ENCODE measurements at regions not wholly inside any gene's neighbourhood (a gene's known extent, or its start where the extent isn't known, plus 50 kb on each side); places are given as distances from the start of the nearest gene placed in this dataset.
"Not testable (repeated sequence)": the region's sequence is repeated elsewhere in the genome, so short reads cannot be mapped to it uniquely, and the experiment has no call there.

GRCh38 chr21:24436236-24436635 is 1171.0 kb downstream of the MRPL39 start:
- DNase-seq, result no peak

- DNase-seq, result no peak
Measured at GRCh38 chr21:24428591-24429199, 1178.6 kb downstream of the MRPL39 start.

GRCh38 chr21:24424776-24425175 is 1182.5 kb downstream of the MRPL39 start:
- DNase-seq, result no peak

- DNase-seq, result no peak
Measured at GRCh38 chr21:24423546-24423945, 1183.7 kb downstream of the MRPL39 start.

GRCh38 chr21:24420689-24421088 is 1186.6 kb downstream of the MRPL39 start:
- DNase-seq, result no peak

- DNase-seq, result not testable (repeated sequence)
Measured at GRCh38 chr21:24419641-24420040, 1187.6 kb downstream of the MRPL39 start.

GRCh38 chr21:24418671-24419070 is 1188.6 kb downstream of the MRPL39 start:
- no peak for DNase-seq

DNA sequence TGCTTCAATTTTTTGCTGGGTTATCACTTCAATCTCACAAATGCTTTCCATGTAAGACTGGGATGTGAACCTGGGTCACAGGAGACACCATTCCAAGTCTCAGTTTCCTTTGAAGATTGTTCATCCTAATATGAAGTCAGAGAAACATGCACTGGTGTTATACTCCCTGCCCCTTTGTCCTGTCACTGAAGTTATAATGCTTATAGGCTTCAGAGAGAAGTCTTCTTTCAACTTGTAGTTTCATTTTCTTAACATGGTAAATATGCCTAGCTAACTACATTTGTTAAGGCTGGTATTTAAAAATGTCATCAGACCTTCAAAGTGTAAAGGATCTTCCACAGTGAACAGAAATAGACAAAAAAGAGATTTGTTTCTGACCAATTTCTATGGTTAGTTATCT is 1195.9 kb downstream of the MRPL39 start:
- no peak for DNase-seq

DNA sequence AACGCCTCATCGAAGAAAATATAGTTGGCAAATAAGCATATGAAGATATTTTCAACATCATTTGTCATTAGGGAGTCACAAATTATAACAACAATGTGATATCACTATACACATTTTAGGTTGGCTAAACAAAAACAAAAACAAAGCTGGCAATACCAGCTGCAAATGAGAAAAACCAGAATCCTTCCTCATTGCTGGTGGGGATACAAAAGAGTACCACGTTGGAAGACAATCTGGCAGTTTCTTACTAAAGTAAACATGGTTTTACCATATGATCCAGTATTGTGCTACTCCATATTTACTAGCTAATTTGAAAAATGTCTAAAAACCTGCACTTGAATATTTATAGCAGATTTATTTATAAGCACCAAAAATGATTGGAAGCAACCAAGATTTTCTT is 1204.1 kb downstream of the MRPL39 start:
- no peak for DNase-seq

GRCh38 chr21:24395320-24395923 is 1211.9 kb downstream of the MRPL39 start:
- peak in 1 of 3 experiments; percentile 16 for DNase-seq

DNA sequence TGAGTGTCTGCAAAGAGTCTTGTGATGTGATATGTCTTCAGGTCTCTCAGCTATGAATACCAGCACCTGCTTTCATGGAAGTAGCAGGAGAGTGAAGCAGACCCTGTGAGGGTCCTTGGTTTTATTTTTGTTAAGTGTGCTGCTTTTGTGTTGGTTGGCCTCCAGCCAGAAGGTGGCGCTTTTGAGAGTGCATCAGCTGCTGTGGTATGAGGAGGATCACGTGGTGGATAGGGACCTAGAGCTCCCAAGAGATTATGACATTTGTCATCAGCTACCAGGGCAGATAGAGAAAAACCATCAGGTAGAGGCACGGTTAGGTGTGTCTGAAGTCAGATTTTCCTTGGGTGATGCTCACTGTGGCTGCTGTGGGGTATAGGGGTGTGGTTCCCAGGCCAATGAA is 1232.1 kb downstream of the MRPL39 start:
- DNase-seq, result no peak

DNA sequence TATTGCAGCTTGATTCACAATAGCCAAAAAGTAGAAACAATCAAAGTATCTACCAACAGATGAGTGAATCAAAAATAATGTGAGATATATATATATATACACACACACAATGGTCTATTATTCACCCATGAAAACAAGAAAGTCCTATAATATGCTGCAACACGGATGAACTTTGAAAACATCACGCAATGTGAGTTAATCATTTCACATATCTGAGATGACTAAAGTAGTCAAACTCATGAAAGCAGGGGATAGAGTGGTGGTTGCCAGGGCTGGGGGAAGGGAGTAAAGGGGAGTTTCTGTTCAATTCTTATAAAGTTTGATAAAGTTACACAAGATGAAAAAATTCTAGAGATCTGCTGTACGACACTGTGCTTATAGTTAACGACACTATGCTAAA is 1234.8 kb downstream of the MRPL39 start:
- no peak for DNase-seq

DNA sequence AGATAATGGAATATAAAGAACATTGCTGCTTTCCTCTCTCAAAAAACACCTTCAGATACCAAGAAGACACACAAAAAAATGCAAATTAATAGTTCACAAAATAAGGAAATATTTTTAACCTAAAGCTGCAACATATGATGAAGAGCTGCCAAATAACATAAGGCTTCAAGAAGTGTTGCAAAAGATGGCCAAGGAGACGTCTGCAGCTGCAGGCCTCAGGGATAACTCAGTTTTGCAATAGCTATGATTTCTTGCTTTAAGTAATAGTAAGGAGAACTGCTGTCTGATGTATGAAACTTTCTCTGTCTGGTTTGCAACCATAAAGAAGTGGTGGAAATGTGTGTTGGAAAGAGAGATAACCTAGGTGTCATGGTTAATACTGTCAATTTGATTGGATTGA is 1237.5 kb downstream of the MRPL39 start:
- DNase-seq, result no peak

DNA sequence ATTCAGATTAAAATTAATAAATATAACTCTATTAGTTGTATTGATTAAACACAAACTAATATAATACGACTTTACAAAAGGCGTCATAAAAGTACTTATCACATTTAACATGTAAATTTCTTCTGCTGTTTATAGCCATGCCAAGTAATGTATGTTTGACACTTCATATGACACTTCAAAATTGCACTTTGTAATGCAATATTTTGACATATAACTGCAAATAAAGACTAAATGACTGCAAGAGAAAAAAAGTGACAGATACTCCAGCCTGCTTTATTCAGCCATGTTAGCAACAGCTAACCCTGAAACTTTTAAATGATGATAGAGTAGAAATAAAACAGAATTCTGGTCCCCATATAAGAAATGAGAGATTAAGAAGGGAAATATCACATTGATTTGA is 1238.0 kb downstream of the MRPL39 start:
- DNase-seq, result no peak

DNA sequence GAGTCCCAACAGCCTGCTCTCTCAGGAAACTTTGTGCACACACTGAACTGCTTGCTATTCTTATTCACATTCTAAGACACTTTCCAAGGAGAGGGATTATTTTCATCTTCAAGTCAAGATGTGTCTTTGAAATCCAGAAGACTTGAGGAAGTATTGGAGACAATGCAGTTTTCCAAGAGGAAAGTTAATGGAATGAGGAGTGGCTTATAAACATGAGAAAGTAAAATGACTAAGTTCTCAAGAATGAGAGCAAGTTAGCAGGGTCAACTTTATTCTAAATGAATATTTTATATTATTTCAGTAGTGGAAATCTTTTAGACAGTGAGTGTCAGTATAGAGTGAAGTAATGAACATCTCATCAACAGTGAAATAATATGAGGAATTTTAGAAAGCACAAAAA is 1239.3 kb downstream of the MRPL39 start:
- no peak for DNase-seq

- DNase-seq, result no peak
Measured at GRCh38 chr21:24353492-24353891, 1253.8 kb downstream of the MRPL39 start.

DNA sequence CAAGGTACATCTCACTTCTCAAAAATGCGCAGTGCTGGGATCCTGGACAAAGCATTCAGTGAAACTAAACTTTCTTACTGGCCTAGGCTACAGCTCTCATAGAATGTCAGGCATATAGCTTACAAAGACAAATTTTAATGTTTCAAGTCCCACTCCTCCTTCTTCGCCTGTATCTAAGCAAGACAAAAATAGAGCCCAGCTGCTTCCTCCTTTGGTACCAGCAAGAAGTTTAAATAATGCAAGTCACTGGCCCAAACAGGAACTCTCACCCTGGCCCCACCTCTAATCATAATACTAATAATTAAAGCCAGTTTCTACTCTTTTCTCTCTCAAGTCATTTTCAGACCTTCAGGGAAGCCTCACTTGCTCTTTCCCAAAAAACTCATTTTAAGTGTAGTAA is 1267.9 kb downstream of the MRPL39 start:
- DNase-seq, result no peak

GRCh38 chr21:24336491-24336890 is 1270.8 kb downstream of the MRPL39 start:
- DNase-seq, result no peak

DNA sequence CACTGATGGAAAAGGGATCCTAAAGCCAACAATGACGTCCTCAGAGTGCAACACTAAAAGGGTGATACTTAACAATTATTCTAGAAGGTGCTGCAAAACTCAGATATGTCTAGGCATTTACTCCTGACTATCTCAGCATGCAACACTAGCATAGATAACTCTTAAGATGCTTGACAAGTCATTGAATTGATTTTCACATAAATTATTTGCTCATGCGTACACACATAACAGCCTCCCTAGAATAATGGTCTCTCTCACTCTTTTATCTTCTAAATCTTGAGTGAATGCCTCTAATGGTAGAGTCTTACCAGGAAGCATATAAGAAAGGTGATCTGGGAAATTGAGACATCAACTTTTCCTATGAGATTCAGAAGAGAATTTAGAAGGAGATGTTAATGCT is 1283.7 kb downstream of the MRPL39 start:
- DNase-seq, result no peak

GRCh38 chr21:24316277-24316922 is 1290.9 kb downstream of the MRPL39 start:
- no peak for DNase-seq

- no peak for DNase-seq
Measured at GRCh38 chr21:24310788-24311187, 1296.5 kb downstream of the MRPL39 start.

GRCh38 chr21:24308183-24308582 is 1299.1 kb downstream of the MRPL39 start:
- DNase-seq, result no peak

DNA sequence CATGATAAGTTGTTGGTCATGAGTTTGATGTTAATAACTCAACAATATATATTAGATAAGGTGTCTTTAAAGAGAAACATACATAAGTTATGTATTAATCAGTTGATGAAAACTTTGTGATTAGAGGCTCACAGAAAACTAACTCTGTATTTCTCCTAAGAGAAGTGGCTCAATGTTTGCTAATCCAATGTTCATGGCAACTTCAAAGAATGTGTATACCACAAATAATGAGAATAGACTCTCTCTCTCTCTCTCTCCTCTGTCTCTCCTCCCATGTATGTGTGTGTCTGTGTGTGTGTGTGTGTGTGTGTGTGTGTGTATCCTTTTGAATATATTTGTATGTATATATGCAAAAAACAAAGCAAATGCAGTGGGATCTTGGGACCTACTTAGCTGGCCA is 1304.9 kb downstream of the MRPL39 start:
- DNase-seq, result no peak

- no peak for DNase-seq
Measured at GRCh38 chr21:24298040-24298439, 1309.2 kb downstream of the MRPL39 start.

GRCh38 chr21:24294171-24294570 is 1313.1 kb downstream of the MRPL39 start:
- DNase-seq, result no peak

Measured in NCI-H1417 (cell line).